ENCODE measurements at regions not wholly inside any gene's neighbourhood (a gene's known extent, or its start where the extent isn't known, plus 50 kb on each side); places are given as distances from the start of the nearest gene placed in this dataset.

DNA sequence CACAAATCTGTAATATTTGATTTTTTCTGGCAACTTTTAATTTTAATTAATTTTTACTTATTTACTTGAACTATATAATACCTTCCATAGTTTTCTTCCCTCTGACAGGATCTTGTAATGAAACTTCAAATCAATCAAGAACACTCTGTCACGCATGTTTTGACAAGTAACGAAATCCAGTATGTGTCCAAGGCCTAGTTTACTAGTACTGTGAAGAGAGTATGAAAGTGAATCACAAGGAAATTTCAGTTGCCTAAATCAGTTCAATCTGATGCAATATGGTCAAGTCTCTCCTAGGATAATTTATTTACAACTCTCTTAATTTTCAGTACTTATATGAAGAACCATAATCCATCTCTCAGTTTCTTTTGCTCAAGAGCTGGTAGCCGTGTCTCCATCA lies 1344.6 kb upstream of the ZEB2 start:
- Histone ChIP-seq H2BK15ac (ENCODE audit: low read depth, poor library complexity, severe bottlenecking) (no peak overlapping the region), H3K79me1 (replicated peaks; ENCODE audit: low read length, poor library complexity, severe bottlenecking) (no peaks in the 10 kb centered on the region), H3K4me2 (ENCODE audit: low read length, poor library complexity, severe bottlenecking) (no peak overlapping the region), H3K36me3 (ENCODE audit: control insufficient read depth in 1 of 2, insufficient read depth in 2 of 2, low read depth in 1 of 2, low read length in 2 of 2) (no peaks in the 10 kb centered on the region), H2BK5ac (ENCODE audit: low read depth, low read length, poor library complexity, severe bottlenecking) (no peak overlapping the region), H3K27me3 (ENCODE audit: control insufficient read depth in 1 of 2, insufficient read depth in 1 of 2, low read length in 2 of 2) (no peaks in the 10 kb centered on the region), H4K8ac (ENCODE audit: low read length) (no peak overlapping the region), H4K91ac (ENCODE audit: low read length) (no peak overlapping the region), H2AFZ (ENCODE audit: low read depth, low read length) (no peak overlapping the region), H3K4ac (ENCODE audit: low read depth in 1 of 2, low read length in 2 of 2) (no peak overlapping the region), H2BK120ac (ENCODE audit: low read depth, low read length) (no peak overlapping the region), H3K18ac (ENCODE audit: low read depth in 1 of 2, low read length in 2 of 2) (no peak overlapping the region), H3K23ac (ENCODE audit: low read length in 2 of 2) (no peak overlapping the region), H3K4me3 (ENCODE audit: insufficient read depth in 1 of 2, low read depth in 1 of 2, low read length in 2 of 2) (no peak overlapping the region), H2AK5ac (ENCODE audit: low read length, severe bottlenecking) (no peak overlapping the region), H3K14ac (ENCODE audit: low read length in 2 of 2) (no peak overlapping the region), H3K4me1 (ENCODE audit: control insufficient read depth, insufficient read depth, low read depth, low read length) (no peaks in the 10 kb centered on the region), H3K9ac (ENCODE audit: low read length) (no peak overlapping the region), H3K9me3 (ENCODE audit: control insufficient read depth, low read length) (no peaks in the 10 kb centered on the region), H3K27ac (ENCODE audit: low read length, poor library complexity, severe bottlenecking) (no peak overlapping the region), H2BK12ac (ENCODE audit: low read length in 2 of 2) (no peak overlapping the region)
- no peak for DNase-seq
- WGBS = 95% methylated on average over 3 of the region's 3 CpGs

DNA sequence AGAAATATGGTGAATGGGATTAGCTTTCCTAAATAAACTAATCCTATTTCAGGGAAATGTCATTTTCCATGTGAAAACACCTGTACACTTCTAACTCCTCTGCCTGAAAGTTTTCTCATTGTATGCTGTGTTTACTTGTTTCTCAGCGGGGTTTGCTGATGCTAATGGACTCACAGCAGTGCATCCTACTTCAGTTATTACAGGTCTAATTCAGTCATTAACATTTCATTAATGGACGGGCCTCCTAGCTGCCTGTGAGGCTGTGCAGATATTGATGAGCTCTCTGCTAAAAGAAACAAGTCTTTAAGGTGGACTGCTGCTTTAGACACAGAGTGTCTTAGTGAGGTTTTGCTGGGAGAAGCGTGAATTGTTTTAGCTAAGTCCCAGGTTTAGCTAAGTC lies 1342.0 kb upstream of the ZEB2 start:
- Histone ChIP-seq H3K27me3 (ENCODE audit: control insufficient read depth in 1 of 2, insufficient read depth in 1 of 2, low read length in 2 of 2) (no peaks in the 10 kb centered on the region), H3K4me2 (ENCODE audit: low read length, poor library complexity, severe bottlenecking) (no peak overlapping the region), H3K4me1 (ENCODE audit: control insufficient read depth, insufficient read depth, low read depth, low read length) (no peaks in the 10 kb centered on the region), H2BK5ac (ENCODE audit: low read depth, low read length, poor library complexity, severe bottlenecking) (no peak overlapping the region), H3K36me3 (ENCODE audit: control insufficient read depth in 1 of 2, insufficient read depth in 2 of 2, low read depth in 1 of 2, low read length in 2 of 2) (no peaks in the 10 kb centered on the region), H2AFZ (ENCODE audit: low read depth, low read length) (no peak overlapping the region), H3K4me3 (ENCODE audit: insufficient read depth in 1 of 2, low read depth in 1 of 2, low read length in 2 of 2) (no peak overlapping the region), H2BK12ac (ENCODE audit: low read length in 2 of 2) (no peak overlapping the region), H2BK15ac (ENCODE audit: low read depth, poor library complexity, severe bottlenecking) (no peak overlapping the region), H3K18ac (ENCODE audit: low read depth in 1 of 2, low read length in 2 of 2) (no peak overlapping the region), H3K14ac (ENCODE audit: low read length in 2 of 2) (no peak overlapping the region), H3K27ac (ENCODE audit: low read length, poor library complexity, severe bottlenecking) (no peak overlapping the region), H2BK120ac (ENCODE audit: low read depth, low read length) (no peak overlapping the region), H4K91ac (ENCODE audit: low read length) (no peak overlapping the region), H3K79me1 (replicated peaks; ENCODE audit: low read length, poor library complexity, severe bottlenecking) (no peaks in the 10 kb centered on the region), H2AK5ac (ENCODE audit: low read length, severe bottlenecking) (no peak overlapping the region), H3K9me3 (ENCODE audit: control insufficient read depth, low read length) (no peaks in the 10 kb centered on the region), H3K23ac (ENCODE audit: low read length in 2 of 2) (no peak overlapping the region), H3K9ac (ENCODE audit: low read length) (no peak overlapping the region), H4K8ac (ENCODE audit: low read length) (no peak overlapping the region), H3K4ac (ENCODE audit: low read depth in 1 of 2, low read length in 2 of 2) (no peak overlapping the region)
- no peak for DNase-seq
- WGBS = 65% methylated on average over 3 of the region's 3 CpGs

DNA sequence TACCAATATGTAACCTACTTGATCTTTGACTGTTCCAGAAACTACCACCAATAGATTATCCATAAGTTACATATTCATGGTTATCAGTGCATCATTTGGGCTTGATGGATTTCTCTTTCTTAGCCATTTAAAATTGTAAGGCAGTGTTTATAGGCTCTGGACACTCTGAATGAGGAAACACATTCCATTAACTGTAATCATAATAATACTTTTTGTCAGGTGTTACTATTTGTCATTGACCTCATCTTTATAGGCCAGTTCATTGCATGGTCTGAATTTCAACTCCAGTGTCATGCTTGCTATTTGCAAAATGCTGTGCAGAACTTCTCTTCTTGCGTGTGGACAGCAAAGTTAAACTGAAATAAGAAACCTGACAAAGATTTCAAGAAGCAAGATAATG lies 1340.2 kb upstream of the ZEB2 start:
- Histone ChIP-seq H3K27me3 (ENCODE audit: control insufficient read depth in 1 of 2, insufficient read depth in 1 of 2, low read length in 2 of 2) (no peaks in the 10 kb centered on the region), H3K4me1 (ENCODE audit: control insufficient read depth, insufficient read depth, low read depth, low read length) (no peaks in the 10 kb centered on the region), H2BK12ac (ENCODE audit: low read length in 2 of 2) (no peak overlapping the region), H4K8ac (ENCODE audit: low read length) (no peak overlapping the region), H3K79me1 (replicated peaks; ENCODE audit: low read length, poor library complexity, severe bottlenecking) (no peaks in the 10 kb centered on the region), H2AK5ac (ENCODE audit: low read length, severe bottlenecking) (no peak overlapping the region), H3K27ac (ENCODE audit: low read length, poor library complexity, severe bottlenecking) (no peak overlapping the region), H3K9me3 (ENCODE audit: control insufficient read depth, low read length) (no peaks in the 10 kb centered on the region), H3K9ac (ENCODE audit: low read length) (no peak overlapping the region), H3K36me3 (ENCODE audit: control insufficient read depth in 1 of 2, insufficient read depth in 2 of 2, low read depth in 1 of 2, low read length in 2 of 2) (no peaks in the 10 kb centered on the region), H3K4ac (ENCODE audit: low read depth in 1 of 2, low read length in 2 of 2) (no peak overlapping the region), H2BK5ac (ENCODE audit: low read depth, low read length, poor library complexity, severe bottlenecking) (no peak overlapping the region), H3K18ac (ENCODE audit: low read depth in 1 of 2, low read length in 2 of 2) (no peak overlapping the region), H3K14ac (ENCODE audit: low read length in 2 of 2) (no peak overlapping the region), H2BK120ac (ENCODE audit: low read depth, low read length) (no peak overlapping the region), H2BK15ac (ENCODE audit: low read depth, poor library complexity, severe bottlenecking) (no peak overlapping the region), H3K4me3 (ENCODE audit: insufficient read depth in 1 of 2, low read depth in 1 of 2, low read length in 2 of 2) (no peak overlapping the region), H4K91ac (ENCODE audit: low read length) (no peak overlapping the region), H3K4me2 (ENCODE audit: low read length, poor library complexity, severe bottlenecking) (no peak overlapping the region), H2AFZ (ENCODE audit: low read depth, low read length) (no peak overlapping the region), H3K23ac (ENCODE audit: low read length in 2 of 2) (no peak overlapping the region)
- WGBS = 100% methylated on average over 1 of the region's 1 CpG
- no peak for DNase-seq

DNA sequence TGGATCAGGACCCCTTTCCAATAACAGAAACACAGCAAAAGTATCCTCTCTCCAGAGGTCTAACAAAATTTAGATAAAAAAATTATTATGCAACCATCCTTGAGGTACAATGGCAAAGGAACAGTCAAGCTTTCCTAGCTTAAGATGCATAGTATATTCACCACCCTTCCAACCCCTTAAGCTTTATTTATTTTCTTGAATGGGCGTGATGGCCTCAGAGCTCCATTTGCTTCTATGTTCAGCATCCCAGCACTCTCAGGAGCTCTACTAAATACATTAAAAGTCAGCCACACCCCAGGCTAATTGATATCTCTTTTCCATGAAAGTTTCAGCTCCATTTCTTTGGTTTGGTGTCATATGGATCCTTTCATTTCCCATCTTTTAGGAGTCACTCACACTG lies 1335.2 kb upstream of the ZEB2 start:
- Histone ChIP-seq H2BK15ac (ENCODE audit: low read depth, poor library complexity, severe bottlenecking) (no peak overlapping the region), H3K23ac (ENCODE audit: low read length in 2 of 2) (no peak overlapping the region), H3K9ac (ENCODE audit: low read length) (no peak overlapping the region), H3K27me3 (ENCODE audit: control insufficient read depth in 1 of 2, insufficient read depth in 1 of 2, low read length in 2 of 2) (no peaks in the 10 kb centered on the region), H3K4me3 (ENCODE audit: insufficient read depth in 1 of 2, low read depth in 1 of 2, low read length in 2 of 2) (no peak overlapping the region), H3K27ac (ENCODE audit: low read length, poor library complexity, severe bottlenecking) (no peak overlapping the region), H2AK5ac (ENCODE audit: low read length, severe bottlenecking) (no peak overlapping the region), H4K91ac (ENCODE audit: low read length) (no peak overlapping the region), H3K36me3 (ENCODE audit: control insufficient read depth in 1 of 2, insufficient read depth in 2 of 2, low read depth in 1 of 2, low read length in 2 of 2) (no peaks in the 10 kb centered on the region), H3K4me1 (ENCODE audit: control insufficient read depth, insufficient read depth, low read depth, low read length) (no peaks in the 10 kb centered on the region), H3K18ac (ENCODE audit: low read depth in 1 of 2, low read length in 2 of 2) (no peak overlapping the region), H2BK5ac (ENCODE audit: low read depth, low read length, poor library complexity, severe bottlenecking) (no peak overlapping the region), H3K14ac (ENCODE audit: low read length in 2 of 2) (no peak overlapping the region), H3K4me2 (ENCODE audit: low read length, poor library complexity, severe bottlenecking) (no peak overlapping the region), H4K8ac (ENCODE audit: low read length) (no peak overlapping the region), H3K9me3 (ENCODE audit: control insufficient read depth, low read length) (no peaks in the 10 kb centered on the region), H2BK12ac (ENCODE audit: low read length in 2 of 2) (no peak overlapping the region), H3K79me1 (replicated peaks; ENCODE audit: low read length, poor library complexity, severe bottlenecking) (no peaks in the 10 kb centered on the region), H2AFZ (ENCODE audit: low read depth, low read length) (no peak overlapping the region), H3K4ac (ENCODE audit: low read depth in 1 of 2, low read length in 2 of 2) (no peak overlapping the region), H2BK120ac (ENCODE audit: low read depth, low read length) (no peak overlapping the region)
- DNase-seq = no peak
- WGBS = 100% methylated on average over 1 of the region's 1 CpG
